ENCODE measurements at regions not wholly inside any gene's neighbourhood (a gene's known extent, or its start where the extent isn't known, plus 50 kb on each side); places are given as distances from the start of the nearest gene placed in this dataset.
A peak's percentile ranks its signal among the peaks of the same experiment; 100 is the strongest.
"Not testable (repeated sequence)": the region's sequence is repeated elsewhere in the genome, so short reads cannot be mapped to it uniquely, and the experiment has no call there.

DNA sequence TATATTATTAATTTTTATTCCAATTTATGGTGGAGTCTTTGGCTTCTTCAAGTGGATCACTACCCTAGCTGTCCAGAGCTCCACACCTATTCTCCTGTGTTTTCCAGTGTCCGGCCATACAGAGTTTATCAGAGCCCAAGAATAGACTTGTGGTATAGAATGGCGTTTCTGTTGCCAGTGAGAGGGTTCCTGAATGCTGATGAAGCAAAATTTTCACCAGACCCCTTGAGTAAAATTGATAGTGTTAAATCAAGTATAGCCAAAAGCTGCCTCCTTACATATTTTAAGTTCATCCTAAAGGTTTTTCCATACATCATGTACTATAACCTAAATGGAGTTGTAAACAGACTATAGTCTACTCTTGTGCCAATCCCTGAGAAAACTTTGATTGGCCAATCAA lies 171.5 kb upstream of the CHL1 start:
- H3K4me3 Mint-ChIP-seq (ENCODE audit: unreplicated experiment): no peak overlapping the region
- H3K27me3 Mint-ChIP-seq (ENCODE audit: insufficient read depth, unreplicated experiment): peaks cover 5% of the 10 kb centered on the region
- intact Hi-C loops (cut with micrococcal nuclease; ENCODE audit: unreplicated experiment): no loop called here
- TF ChIP-seq, protein P1, sequence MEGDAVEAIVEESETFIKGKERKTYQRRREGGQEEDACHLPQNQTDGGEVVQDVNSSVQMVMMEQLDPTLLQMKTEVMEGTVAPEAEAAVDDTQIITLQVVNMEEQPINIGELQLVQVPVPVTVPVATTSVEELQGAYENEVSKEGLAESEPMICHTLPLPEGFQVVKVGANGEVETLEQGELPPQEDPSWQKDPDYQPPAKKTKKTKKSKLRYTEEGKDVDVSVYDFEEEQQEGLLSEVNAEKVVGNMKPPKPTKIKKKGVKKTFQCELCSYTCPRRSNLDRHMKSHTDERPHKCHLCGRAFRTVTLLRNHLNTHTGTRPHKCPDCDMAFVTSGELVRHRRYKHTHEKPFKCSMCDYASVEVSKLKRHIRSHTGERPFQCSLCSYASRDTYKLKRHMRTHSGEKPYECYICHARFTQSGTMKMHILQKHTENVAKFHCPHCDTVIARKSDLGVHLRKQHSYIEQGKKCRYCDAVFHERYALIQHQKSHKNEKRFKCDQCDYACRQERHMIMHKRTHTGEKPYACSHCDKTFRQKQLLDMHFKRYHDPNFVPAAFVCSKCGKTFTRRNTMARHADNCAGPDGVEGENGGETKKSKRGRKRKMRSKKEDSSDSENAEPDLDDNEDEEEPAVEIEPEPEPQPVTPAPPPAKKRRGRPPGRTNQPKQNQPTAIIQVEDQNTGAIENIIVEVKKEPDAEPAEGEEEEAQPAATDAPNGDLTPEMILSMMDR (IDR thresholded peaks at IDR 0.05; ENCODE audit: insufficient read depth in 1 of 2, low read depth in 1 of 2, low read length in 1 of 2, severe bottlenecking in 1 of 2, unreplicated experiment in 1 of 2): no peak
- Histone ChIP-seq H3K36me3 (ENCODE audit: control insufficient read depth, insufficient read depth, low read length) (no peaks in the 10 kb centered on the region), H3K9me3 (no peaks in the 10 kb centered on the region), H3K4me3 (ENCODE audit: low read depth, low read length) (no peak overlapping the region), H3K27me3 (replicated peaks; ENCODE audit: control insufficient read depth, insufficient read depth, low read length) (no peaks in the 10 kb centered on the region), H3K4me1 (no peaks in the 10 kb centered on the region)
- no peak for DNase-seq
- no peaks in the 10 kb centered on the region for H3K36me3 Mint-ChIP-seq (ENCODE audit: insufficient read depth, unreplicated experiment)
- H3K4me1 Mint-ChIP-seq (ENCODE audit: low read depth, unreplicated experiment): peaks cover 7% of the 10 kb centered on the region
- ChIA-PET POLR2A (no interaction called here), CTCF (no interaction called here)
- no peak overlapping the region for H3K27ac Mint-ChIP-seq (ENCODE audit: unreplicated experiment)
- no TSS peak for BruUV-seq (replicated peaks)
- no peaks in the 10 kb centered on the region for H3K9me3 Mint-ChIP-seq (ENCODE audit: unreplicated experiment)

DNA sequence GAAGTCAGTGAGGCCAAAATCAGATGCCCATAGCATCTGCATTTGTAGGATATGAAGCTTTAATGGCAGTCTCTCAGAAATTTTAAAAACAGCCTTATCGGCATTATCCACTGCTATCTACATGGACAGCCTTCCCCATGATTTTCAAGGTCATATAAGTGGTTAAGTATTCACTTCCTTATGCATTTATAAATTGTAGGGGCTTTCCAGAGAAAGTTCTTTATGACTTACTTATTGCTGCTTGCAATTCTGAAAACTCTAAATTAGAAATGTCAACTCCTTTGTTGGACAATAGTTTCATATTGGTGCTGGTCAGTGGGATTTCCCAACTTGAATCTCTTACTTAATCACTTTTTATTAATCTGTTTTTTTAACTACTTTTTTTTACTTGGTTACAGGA lies 160.6 kb upstream of the CHL1 start:
- H3K27me3 ChIP-seq (replicated peaks; ENCODE audit: control insufficient read depth, insufficient read depth, low read length); H3K27me3 Mint-ChIP-seq (ENCODE audit: insufficient read depth, unreplicated experiment); intact Hi-C loops (cut with micrococcal nuclease; ENCODE audit: unreplicated experiment); H3K9me3 Mint-ChIP-seq (ENCODE audit: unreplicated experiment); H3K36me3 ChIP-seq (ENCODE audit: control insufficient read depth, insufficient read depth, low read length); H3K4me3 Mint-ChIP-seq (ENCODE audit: unreplicated experiment); CTCF ChIA-PET; H3K9me3 ChIP-seq; H3K4me3 ChIP-seq (ENCODE audit: low read depth, low read length); BruUV-seq (replicated peaks); H3K4me1 Mint-ChIP-seq (ENCODE audit: low read depth, unreplicated experiment); H3K4me1 ChIP-seq; H3K36me3 Mint-ChIP-seq (ENCODE audit: insufficient read depth, unreplicated experiment); DNase-seq; H3K27ac Mint-ChIP-seq (ENCODE audit: unreplicated experiment); POLR2A ChIA-PET: not testable (repeated sequence)

DNA sequence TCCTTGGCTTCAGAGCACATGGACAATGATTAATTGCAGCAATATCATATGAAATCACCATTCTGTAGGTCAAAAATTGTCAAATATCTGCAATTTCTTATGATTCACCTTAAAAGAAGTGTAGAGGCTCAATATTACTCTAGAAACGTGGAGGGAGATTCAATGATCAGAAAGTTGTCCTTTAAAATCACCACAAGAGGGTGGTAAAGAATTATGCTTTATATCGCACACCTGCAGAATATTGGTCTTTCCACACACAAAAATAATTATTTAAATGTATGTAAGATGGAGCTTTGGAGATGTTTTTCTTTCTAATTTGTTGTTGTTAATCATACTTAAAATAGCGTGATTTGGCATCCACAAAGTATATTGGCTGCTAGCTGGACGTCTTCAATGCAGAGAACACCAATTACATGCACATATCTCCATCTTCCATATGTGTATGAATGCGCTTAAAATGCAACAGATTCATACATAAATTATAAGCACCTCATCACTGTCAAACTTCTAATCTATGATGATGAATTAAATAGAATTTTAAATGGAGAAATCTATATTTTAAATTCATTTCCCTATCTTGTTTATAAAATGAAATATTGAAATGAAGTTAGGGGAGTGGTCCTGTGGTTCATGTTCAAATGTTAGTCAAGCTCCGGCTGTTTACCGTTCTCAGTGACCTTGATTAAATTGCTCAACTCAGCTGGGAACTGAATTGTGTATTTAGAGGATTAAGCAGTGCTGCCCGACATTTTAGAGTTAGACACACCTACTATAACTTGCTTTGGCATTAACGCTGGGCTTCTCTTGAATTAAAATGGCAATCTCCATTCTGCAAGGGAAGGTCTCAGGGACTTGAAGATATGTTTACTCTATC lies 153.5 kb upstream of the CHL1 start:
- BruUV-seq (replicated peaks); H3K27me3 ChIP-seq (replicated peaks; ENCODE audit: control insufficient read depth, insufficient read depth, low read length); H3K4me1 Mint-ChIP-seq (ENCODE audit: low read depth, unreplicated experiment); H3K9me3 Mint-ChIP-seq (ENCODE audit: unreplicated experiment); H3K4me3 ChIP-seq (ENCODE audit: low read depth, low read length); DNase-seq; H3K36me3 Mint-ChIP-seq (ENCODE audit: insufficient read depth, unreplicated experiment); H3K4me3 Mint-ChIP-seq (ENCODE audit: unreplicated experiment); POLR2A ChIA-PET; H3K9me3 ChIP-seq; H3K27ac Mint-ChIP-seq (ENCODE audit: unreplicated experiment); H3K4me1 ChIP-seq; H3K27me3 Mint-ChIP-seq (ENCODE audit: insufficient read depth, unreplicated experiment); H3K36me3 ChIP-seq (ENCODE audit: control insufficient read depth, insufficient read depth, low read length): not testable (repeated sequence)
- intact Hi-C loops (cut with micrococcal nuclease; ENCODE audit: unreplicated experiment): loop anchor here (1.0 kb wide), 2 partner anchors 311 to 334 kb away; no protein-coding TSS in a partner anchor
- TF ChIP-seq, protein P1 (IDR thresholded peaks at IDR 0.05; ENCODE audit: insufficient read depth in 1 of 2, low read depth in 1 of 2, low read length in 1 of 2, severe bottlenecking in 1 of 2, unreplicated experiment in 1 of 2): peak; percentile 19 to 26
- CTCF ChIA-PET: interaction anchor here (1.1 to 1.8 kb wide), 3 partner anchors 165 to 335 kb away, joined by 3 to 15 read pairs (median 3); no protein-coding TSS in a partner anchor

Data from Caco-2 (cell line).